K562 (cell line): ENCODE measurements at regions not wholly inside any gene's neighbourhood (a gene's known extent, or its start where the extent isn't known, plus 50 kb on each side); places are given as distances from the start of the nearest gene placed in this dataset.

Experiments used
- BDP1 ChIP-seq: IDR thresholded peaks from 3 replicates; pipeline ENCODE4 v1.6.1; 2011; ENCODE audit not compliant: insufficient read length, insufficient read depth
- CHD1 ChIP-seq: fragments of 200-600 bp; sonication (generic); IDR thresholded peaks from one replicate; pipeline ENCODE4 v1.6.1; 2012; ENCODE audit warnings: mild to moderate bottlenecking, moderate library complexity, low read length, inconsistent platforms
- ESRRB ChIP-seq: fragments of 250-450 bp; sonication (Bioruptor Pico); IDR thresholded peaks from 2 replicates; pipeline ENCODE4 v1.5.0; 2020; ENCODE audit warnings: mild to moderate bottlenecking, moderate library complexity, borderline replicate concordance
- FOXJ3 ChIP-seq: sonication (generic); formaldehyde crosslinking; IDR thresholded peaks from 2 replicates; pipeline ENCODE4 v1.4.0; 2020; ENCODE audit warnings: mild to moderate bottlenecking, missing genetic modification reagents
- HDAC2 ChIP-seq: fragments of 450-650 bp; IDR thresholded peaks from 2 replicates; pipeline ENCODE4 v1.6.1; 2016; ENCODE audit warnings: mild to moderate bottlenecking
- HOXB6 ChIP-seq: fragments of 250-450 bp; sonication (Bioruptor Pico); IDR thresholded peaks from 2 replicates; pipeline ENCODE4 v1.5.1; 2022; ENCODE audit warnings: mild to moderate bottlenecking, borderline replicate concordance
- ILK ChIP-seq: fragments of 450-650 bp; IDR thresholded peaks from 2 replicates; pipeline ENCODE4 v1.6.1; 2016; ENCODE audit warnings: missing genetic modification characterization, low read depth, mild to moderate bottlenecking, missing compliant biosample characterization, moderate library complexity, borderline replicate concordance
- MTF1 ChIP-seq: fragments of 250-450 bp; sonication (Bioruptor Pico); IDR thresholded peaks from 2 replicates; pipeline ENCODE4 v1.9.0; 2021; ENCODE audit warnings: moderate library complexity, mild to moderate bottlenecking, inconsistent platforms, borderline replicate concordance
- SMARCB1 ChIP-seq: IDR thresholded peaks from 2 replicates; pipeline ENCODE4 v1.6.1; 2011; ENCODE audit warnings: improper control_type of control experiment, low read depth; ENCODE audit not compliant: insufficient read length
- TAL1 ChIP-seq: fragments of 450-650 bp; IDR thresholded peaks from 2 replicates; pipeline ENCODE4 v1.6.1; 2016; ENCODE audit warnings: mild to moderate bottlenecking
- ZBTB40 ChIP-seq, 2 experiments: fragments of 450-650 bp in 1 of 2; sonication (generic) in 1 of 2; formaldehyde crosslinking in 1 of 2; IDR thresholded peaks; 2 replicates each; pipeline versions ENCODE4 v1.7.1 to v1.9.0; 2016 to 2022; ENCODE audit warnings: inconsistent platforms in 1 of 2, mild to moderate bottlenecking in 1 of 2, missing genetic modification reagents in 1 of 2
- ZNF239 ChIP-seq: fragments of 250-450 bp; sonication (Bioruptor Pico); IDR thresholded peaks from 2 replicates; pipeline ENCODE4 v1.4.0; 2020; ENCODE audit warnings: mild to moderate bottlenecking
- ZNF280A ChIP-seq: fragments of 450-650 bp; IDR thresholded peaks from 2 replicates; pipeline ENCODE4 v1.6.1; 2018; ENCODE audit warnings: mild to moderate bottlenecking, low read depth; ENCODE audit not compliant: partially characterized antibody
- ZNF444 ChIP-seq: fragments of 250-450 bp; sonication (Bioruptor Pico); IDR thresholded peaks from 2 replicates; pipeline ENCODE4 v1.4.0; 2020; ENCODE audit warnings: mild to moderate bottlenecking, moderate library complexity
- ZNF778 ChIP-seq: fragments of 450-650 bp; formaldehyde crosslinking; IDR thresholded peaks from 2 replicates; pipeline ENCODE4 v1.4.0; 2020; ENCODE audit warnings: mild to moderate bottlenecking, moderate library complexity
- ZSCAN29 ChIP-seq: fragments of 450-650 bp; IDR thresholded peaks from 2 replicates; pipeline ENCODE4 v1.6.1; 2017

- peak; percentile 48; the same call in 1 of the 2 replicates for TF ChIP-seq ZBTB40 (IDR thresholded peaks at IDR 0.05)
- no peak for TF ChIP-seq ZBTB40 (CRISPR knock-in tag; IDR thresholded peaks at IDR 0.05)
- no peak for TF ChIP-seq HDAC2
- TF ChIP-seq ILK (tag), result no peak
- TF ChIP-seq ZNF778 (CRISPR knock-in tag), result no peak
- no peak for TF ChIP-seq ZNF280A
- TF ChIP-seq TAL1, result no peak
- no peak for TF ChIP-seq ZNF239
- TF ChIP-seq HOXB6 (CRISPR knock-in tag), result no peak
- TF ChIP-seq FOXJ3 (CRISPR knock-in tag), result no peak
- no peak for TF ChIP-seq ZSCAN29
- no peak for TF ChIP-seq ZNF444
- TF ChIP-seq ESRRB, result no peak
- no peak for TF ChIP-seq MTF1 (CRISPR knock-in tag)
- no peak for TF ChIP-seq SMARCB1
- no peak for TF ChIP-seq BDP1
- no peak for TF ChIP-seq CHD1
These were observed 1183.7 kb upstream of the TMEM132C start (continued) for GRCh38 chr12:127083008-127083949.
